Astrocyte (in vitro differentiated cells and primary cell): ENCODE measurements at regions not wholly inside any gene's neighbourhood (a gene's known extent, or its start where the extent isn't known, plus 50 kb on each side); places are given as distances from the start of the nearest gene placed in this dataset.

Source experiments
- DNase-seq: peaks from one replicate; pipeline ENCODE4 v3.0.0-alpha.2; 2010; ENCODE audit warnings: low read depth
- FAIRE-seq: peaks from 2 replicates; lab custom pipeline; 2011; peaks lifted over from hg19 to GRCh38; lab: Jason Lieb, UNC
- H2AFZ ChIP-seq: 2 replicates; pipeline ENCODE4 v1.6.0; 2012; ENCODE audit warnings: low read depth, low read length, inconsistent platforms
- H3K27ac ChIP-seq: 2 replicates; pipeline ENCODE4 v1.5.1; 2011; ENCODE audit warnings: low read depth, low read length, inconsistent platforms
- H3K27me3 ChIP-seq: 2 replicates; pipeline ENCODE4 v1.6.0; 2011; ENCODE audit warnings: low read length, inconsistent platforms; ENCODE audit not compliant: insufficient read depth
- H3K36me3 ChIP-seq: 2 replicates; pipeline ENCODE4 v1.5.1; 2011; ENCODE audit warnings: low read length, inconsistent platforms; ENCODE audit not compliant: insufficient read depth
- H3K4me1 ChIP-seq: 2 replicates; pipeline ENCODE4 v1.5.1; 2011; ENCODE audit warnings: low read length, inconsistent platforms; ENCODE audit not compliant: insufficient read depth
- H3K4me2 ChIP-seq: 2 replicates; pipeline ENCODE4 v1.6.0; 2012; ENCODE audit warnings: low read length, inconsistent platforms
- H3K4me3 ChIP-seq: 2 replicates; pipeline ENCODE4 v1.5.1; 2011; ENCODE audit warnings: low read depth, mild to moderate bottlenecking, low read length, inconsistent platforms; ENCODE audit not compliant: insufficient read depth
- H3K79me2 ChIP-seq: 2 replicates; pipeline ENCODE4 v1.6.0; 2012; ENCODE audit warnings: mild to moderate bottlenecking, low read length, inconsistent platforms; ENCODE audit not compliant: insufficient read depth
- H3K9ac ChIP-seq: 2 replicates; pipeline ENCODE4 v1.6.0; 2012; ENCODE audit warnings: mild to moderate bottlenecking, low read length, inconsistent platforms
- H3K9me3 ChIP-seq: 2 replicates; pipeline ENCODE4 v1.5.1; 2012; ENCODE audit warnings: low read depth, mild to moderate bottlenecking, low read length, inconsistent platforms; ENCODE audit not compliant: insufficient read depth
- H4K20me1 ChIP-seq: 2 replicates; pipeline ENCODE4 v1.6.0; 2012; ENCODE audit warnings: low read length, inconsistent platforms; ENCODE audit not compliant: insufficient read depth
- H3K27ac Mint-ChIP-seq: one replicate; pipeline ENCODE4 v1.8.0; 2021; ENCODE audit warnings: mild to moderate bottlenecking, mixed read lengths; ENCODE audit not compliant: unreplicated experiment
- H3K27me3 Mint-ChIP-seq: one replicate; pipeline ENCODE4 v1.8.0; 2021; ENCODE audit warnings: low read depth, mixed read lengths; ENCODE audit not compliant: unreplicated experiment
- H3K36me3 Mint-ChIP-seq: one replicate; pipeline ENCODE4 v1.8.0; 2021; ENCODE audit warnings: low read depth, mixed read lengths; ENCODE audit not compliant: unreplicated experiment
- H3K4me1 Mint-ChIP-seq: one replicate; pipeline ENCODE4 v1.8.0; 2021; ENCODE audit warnings: low read depth, mixed read lengths; ENCODE audit not compliant: unreplicated experiment
- H3K4me3 Mint-ChIP-seq: one replicate; pipeline ENCODE4 v1.8.0; 2021; ENCODE audit warnings: mild to moderate bottlenecking, moderate library complexity, mixed read lengths; ENCODE audit not compliant: unreplicated experiment
- H3K9me3 Mint-ChIP-seq: one replicate; pipeline ENCODE4 v1.8.0; 2021; ENCODE audit warnings: mild to moderate bottlenecking, mixed read lengths; ENCODE audit not compliant: unreplicated experiment
- EZH2 ChIP-seq: IDR thresholded peaks from 2 replicates; pipeline ENCODE4 v1.6.1; 2012; ENCODE audit warnings: mild to moderate bottlenecking, low read length, inconsistent platforms; ENCODE audit not compliant: insufficient read depth
- TF ChIP-seq, protein P1 (sequence below): IDR thresholded peaks from 2 replicates; pipeline ENCODE4 v1.5.1; 2011; ENCODE audit warnings: low read depth, mild to moderate bottlenecking, inconsistent platforms, low read length, moderate library complexity; ENCODE audit not compliant: insufficient read depth

DNA sequence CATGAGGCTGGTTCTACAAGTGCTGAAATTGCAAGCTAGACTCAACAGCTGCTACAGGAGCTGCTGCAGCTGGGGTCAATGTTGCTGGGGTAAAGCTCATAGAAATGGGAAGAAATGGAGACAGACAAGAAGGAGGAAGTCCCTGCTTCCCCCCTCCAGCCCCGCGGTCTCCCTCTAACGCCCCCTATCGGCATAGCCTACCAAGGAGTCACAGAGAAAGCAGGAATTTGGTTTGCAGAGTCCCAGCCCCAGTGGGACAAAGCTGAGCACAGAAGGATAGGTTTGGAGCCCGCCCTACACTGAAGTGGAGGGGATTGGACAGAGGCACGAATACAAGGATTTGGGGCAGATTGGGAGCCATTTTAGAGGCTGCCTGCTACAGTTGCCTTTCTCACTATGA lies 176.9 kb upstream of the ANKRD28 start:
- H3K4me1 Mint-ChIP-seq = peaks cover 3% of the 10 kb centered on the region
- H3K27ac Mint-ChIP-seq = no peak overlapping the region
- peaks cover 1% of the 10 kb centered on the region for H3K36me3 Mint-ChIP-seq
- no peaks in the 10 kb centered on the region for H3K27me3 ChIP-seq
- FAIRE-seq (no peak), DNase-seq (no peak)
- no peaks in the 10 kb centered on the region for H3K27me3 Mint-ChIP-seq
- H3K4me3 ChIP-seq = no peak overlapping the region
- H3K79me2 ChIP-seq = no peaks in the 10 kb centered on the region
- TF ChIP-seq EZH2 = no peak
- TF ChIP-seq, protein P1, sequence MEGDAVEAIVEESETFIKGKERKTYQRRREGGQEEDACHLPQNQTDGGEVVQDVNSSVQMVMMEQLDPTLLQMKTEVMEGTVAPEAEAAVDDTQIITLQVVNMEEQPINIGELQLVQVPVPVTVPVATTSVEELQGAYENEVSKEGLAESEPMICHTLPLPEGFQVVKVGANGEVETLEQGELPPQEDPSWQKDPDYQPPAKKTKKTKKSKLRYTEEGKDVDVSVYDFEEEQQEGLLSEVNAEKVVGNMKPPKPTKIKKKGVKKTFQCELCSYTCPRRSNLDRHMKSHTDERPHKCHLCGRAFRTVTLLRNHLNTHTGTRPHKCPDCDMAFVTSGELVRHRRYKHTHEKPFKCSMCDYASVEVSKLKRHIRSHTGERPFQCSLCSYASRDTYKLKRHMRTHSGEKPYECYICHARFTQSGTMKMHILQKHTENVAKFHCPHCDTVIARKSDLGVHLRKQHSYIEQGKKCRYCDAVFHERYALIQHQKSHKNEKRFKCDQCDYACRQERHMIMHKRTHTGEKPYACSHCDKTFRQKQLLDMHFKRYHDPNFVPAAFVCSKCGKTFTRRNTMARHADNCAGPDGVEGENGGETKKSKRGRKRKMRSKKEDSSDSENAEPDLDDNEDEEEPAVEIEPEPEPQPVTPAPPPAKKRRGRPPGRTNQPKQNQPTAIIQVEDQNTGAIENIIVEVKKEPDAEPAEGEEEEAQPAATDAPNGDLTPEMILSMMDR = no peak
- no peaks in the 10 kb centered on the region for H3K9me3 ChIP-seq
- H3K4me2 ChIP-seq = no peak overlapping the region
- no peak overlapping the region for H3K27ac ChIP-seq
- no peak overlapping the region for H2AFZ ChIP-seq
- H3K9me3 Mint-ChIP-seq = peaks cover 6% of the 10 kb centered on the region
- no peak overlapping the region for H3K4me3 Mint-ChIP-seq
- H3K36me3 ChIP-seq = no peaks in the 10 kb centered on the region
- no peak overlapping the region for H3K9ac ChIP-seq
- H4K20me1 ChIP-seq = no peaks in the 10 kb centered on the region
- H3K4me1 ChIP-seq = no peaks in the 10 kb centered on the region

DNA sequence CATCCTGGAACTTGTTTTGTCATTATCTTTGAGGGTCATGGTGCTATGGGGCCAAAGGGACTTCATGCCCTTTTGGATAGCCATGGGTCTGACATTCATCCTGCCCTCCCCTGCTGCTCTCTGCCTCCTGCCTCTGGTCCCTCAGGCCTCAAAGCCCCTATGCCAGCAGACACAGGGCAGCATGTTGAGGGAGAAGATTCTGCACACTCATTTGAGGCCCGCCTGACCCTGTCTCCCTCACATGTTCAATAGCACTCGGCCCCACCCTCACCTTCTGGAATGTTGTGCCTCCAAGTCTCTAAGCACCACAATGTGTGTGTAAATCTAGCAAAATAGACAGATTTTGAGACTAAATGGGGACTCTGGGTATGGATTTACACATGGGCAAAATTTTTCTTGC lies 178.7 kb upstream of the ANKRD28 start:
- no peak overlapping the region for H3K9ac ChIP-seq
- no peak for TF ChIP-seq EZH2
- TF ChIP-seq, protein P1 = no peak

DNA sequence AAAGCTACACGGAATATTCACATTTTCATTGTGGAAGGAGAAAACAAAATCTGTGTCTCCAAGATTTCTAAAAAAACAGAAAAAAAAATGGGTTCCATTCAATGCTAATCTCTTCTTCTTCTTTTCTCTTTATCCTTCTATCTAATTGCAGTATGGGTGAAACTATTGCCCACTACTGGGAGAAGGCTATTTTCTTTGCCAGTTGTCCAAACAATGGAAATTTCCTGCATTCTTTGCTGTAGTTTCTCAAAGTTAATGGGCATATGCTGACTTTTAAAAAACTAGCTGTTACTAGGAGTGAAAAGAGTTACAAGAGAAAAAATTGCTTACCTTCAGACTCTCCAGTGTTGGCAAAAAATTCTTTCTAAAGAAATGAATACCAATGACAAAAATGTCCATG lies 179.3 kb upstream of the ANKRD28 start:
- FAIRE-seq (no peak), DNase-seq (no peak)
- no peak overlapping the region for H3K4me3 ChIP-seq
- no peak overlapping the region for H3K4me2 ChIP-seq
- peaks cover 1% of the 10 kb centered on the region for H3K36me3 Mint-ChIP-seq
- H3K79me2 ChIP-seq = no peaks in the 10 kb centered on the region
- H2AFZ ChIP-seq = no peak overlapping the region
- no peaks in the 10 kb centered on the region for H3K27me3 ChIP-seq
- no peaks in the 10 kb centered on the region for H3K27me3 Mint-ChIP-seq
- no peaks in the 10 kb centered on the region for H3K9me3 ChIP-seq
- no peak overlapping the region for H3K9ac ChIP-seq
- H3K4me1 ChIP-seq = peaks cover under 1% of the 10 kb centered on the region
- H3K27ac ChIP-seq = no peak overlapping the region
- H3K36me3 ChIP-seq = no peaks in the 10 kb centered on the region
- no peak overlapping the region for H3K4me3 Mint-ChIP-seq
- TF ChIP-seq, protein P1 = no peak
- no peak for TF ChIP-seq EZH2
- peaks cover 7% of the 10 kb centered on the region for H3K9me3 Mint-ChIP-seq
- no peak overlapping the region for H3K27ac Mint-ChIP-seq
- no peaks in the 10 kb centered on the region for H4K20me1 ChIP-seq
- peaks cover 3% of the 10 kb centered on the region for H3K4me1 Mint-ChIP-seq

More for the DNA sequence above, 178.7 kb upstream of the ANKRD28 start:
- no peaks in the 10 kb centered on the region for H3K27me3 Mint-ChIP-seq
- Histone ChIP-seq H3K36me3 (no peaks in the 10 kb centered on the region), H3K4me1 (no peaks in the 10 kb centered on the region), H3K9me3 (no peaks in the 10 kb centered on the region), H3K4me2 (no peak overlapping the region), H3K79me2 (no peaks in the 10 kb centered on the region), H3K27ac (no peak overlapping the region), H2AFZ (no peak overlapping the region), H3K4me3 (no peak overlapping the region), H4K20me1 (no peaks in the 10 kb centered on the region), H3K27me3 (no peaks in the 10 kb centered on the region)
- H3K9me3 Mint-ChIP-seq = peaks cover 7% of the 10 kb centered on the region
- H3K36me3 Mint-ChIP-seq = peaks cover 1% of the 10 kb centered on the region
- no peak overlapping the region for H3K27ac Mint-ChIP-seq
- no peak for DNase-seq
- H3K4me1 Mint-ChIP-seq = peaks cover 3% of the 10 kb centered on the region
- no peak overlapping the region for H3K4me3 Mint-ChIP-seq
- FAIRE-seq = no peak
